GM12891 (cell line): ENCODE measurements at regions not wholly inside any gene's neighbourhood (a gene's known extent, or its start where the extent isn't known, plus 50 kb on each side); places are given as distances from the start of the nearest gene placed in this dataset.

ENCODE experiments used
- PAX5 ChIP-seq: IDR thresholded peaks from 2 replicates; pipeline ENCODE4 v1.6.1; 2011; ENCODE audit warnings: low read length, moderate library complexity, mild to moderate bottlenecking; ENCODE audit not compliant: insufficient read depth, severe bottlenecking
- POLR2A ChIP-seq: IDR thresholded peaks from 2 replicates; pipeline ENCODE4 v1.6.1; 2011; ENCODE audit warnings: low read depth, low read length, control low read depth
- POLR2AphosphoS5 ChIP-seq: IDR thresholded peaks from 2 replicates; pipeline ENCODE4 v1.6.1; 2011; ENCODE audit warnings: low read depth, low read length, control low read depth
- SPI1 ChIP-seq: IDR thresholded peaks from 2 replicates; pipeline ENCODE4 v1.6.1; 2011; ENCODE audit warnings: low read depth, low read length, control low read depth
- TAF1 ChIP-seq: IDR thresholded peaks from 2 replicates; pipeline ENCODE4 v1.6.1; 2011; ENCODE audit warnings: low read depth, low read length, control low read depth

DNA sequence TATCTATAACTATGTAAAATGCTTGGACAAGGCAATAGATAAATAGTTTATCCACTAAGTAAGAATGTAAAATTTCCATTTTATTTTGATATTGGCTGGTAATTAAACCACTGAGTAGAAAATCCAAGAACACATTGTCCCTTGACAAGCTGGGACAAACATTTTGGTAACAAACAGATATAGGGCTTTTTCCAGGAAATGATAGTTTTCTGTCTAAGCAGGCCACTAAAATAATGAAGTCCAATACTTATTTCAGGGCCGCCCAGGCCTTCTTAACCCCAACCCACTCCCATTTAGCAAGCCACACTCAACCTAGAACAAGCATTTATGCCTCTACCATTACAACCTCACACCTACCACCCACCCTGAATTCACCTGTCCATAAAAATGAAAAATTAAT is 368.6 kb downstream of the PRELID2 start:
- no peak for TF ChIP-seq POLR2A
- no peak for TF ChIP-seq SPI1
- TF ChIP-seq POLR2AphosphoS5: no peak
- no peak for TF ChIP-seq TAF1
- no peak for TF ChIP-seq PAX5
